GM12878 (cell line): ENCODE measurements at regions not wholly inside any gene's neighbourhood (a gene's known extent, or its start where the extent isn't known, plus 50 kb on each side); places are given as distances from the start of the nearest gene placed in this dataset.

Experiments
- ATAC-seq: fragments of 200-7000 bp; cut with Tn5 transposase; 3 replicates; pipeline ENCODE4 v1.9.1; 2020; ENCODE audit warnings: mild to moderate bottlenecking, moderate library complexity
- BruUV-seq: library from RNA; stranded (reverse); fragments of 400-500 nt; replicated peaks from 2 replicates; lab custom pipeline; 2021; lab: Mats Ljungman, UMichigan
- CTCF ChIA-PET: fragments of 300-600 bp; sonication (Branson Sonifier 250); formaldehyde crosslinking; extraction: SDS; loops from one replicate; lab custom pipeline; 2021; ENCODE audit warnings: inconsistent platforms; lab: Yijun Ruan, JAX
- POLR2A ChIA-PET: fragments of 350-600 bp; formaldehyde crosslinking; extraction: SDS; loops from one replicate; lab custom pipeline; 2021; ENCODE audit warnings: inconsistent platforms; lab: Charles Lee
- RAD21 ChIA-PET: fragments of 300-600 bp; sonication (Branson Sonifier 250); formaldehyde crosslinking; loops from one replicate; lab custom pipeline; 2023; ENCODE audit warnings: antibody characterized with exemption; ENCODE audit not compliant: unreplicated experiment; lab: Charles Lee
- SMC1A ChIA-PET: fragments of 300-600 bp; sonication (Branson Sonifier 250); formaldehyde crosslinking; loops from one replicate; lab custom pipeline; 2023; ENCODE audit not compliant: unreplicated experiment, uncharacterized antibody; lab: Charles Lee
- DNase-seq: peaks from one replicate; pipeline ENCODE4 v3.0.0-alpha.2; 2011; ENCODE audit warnings: low read depth, low spot score
- FAIRE-seq: peaks from 3 replicates; lab custom pipeline; 2011; peaks lifted over from hg19 to GRCh38; lab: Jason Lieb, UNC
- H2AFZ ChIP-seq: 2 replicates; pipeline ENCODE4 v1.6.0; 2011; ENCODE audit warnings: low read depth, low read length, control low read depth; ENCODE audit not compliant: control insufficient read depth
- H3K27ac ChIP-seq: 2 replicates; pipeline ENCODE4 v1.5.1; 2011; ENCODE audit warnings: control low read depth; ENCODE audit not compliant: control insufficient read depth, insufficient read depth
- H3K27me3 ChIP-seq, 2 experiments: replicated peaks in 1 of 2; 2 replicates each; pipeline versions ENCODE4 v1.6.0 to v1.6.1; 2011; ENCODE audit warnings: low read length in 1 of 2; ENCODE audit not compliant: control insufficient read depth in 2 of 2, insufficient read depth in 2 of 2
- H3K36me3 ChIP-seq, 2 experiments: 2 replicates each; pipeline ENCODE4 v1.5.1; 2011; ENCODE audit warnings: low read length in 1 of 2; ENCODE audit not compliant: control insufficient read depth in 2 of 2, insufficient read depth in 2 of 2
- H3K4me1 ChIP-seq: 2 replicates; pipeline ENCODE4 v1.6.1; 2011; ENCODE audit warnings: mild to moderate bottlenecking, low read length, moderate library complexity, mixed read lengths; ENCODE audit not compliant: control insufficient read depth, insufficient read depth
- H3K4me2 ChIP-seq: 2 replicates; pipeline ENCODE4 v1.6.0; 2011; ENCODE audit warnings: control low read depth; ENCODE audit not compliant: control insufficient read depth, insufficient read depth
- H3K4me3 ChIP-seq: fragments of 200-600 bp; sonication (generic); 2 replicates; pipeline ENCODE4 v1.5.1; 2016
- H3K79me2 ChIP-seq: 2 replicates; pipeline ENCODE4 v1.6.0; 2011; ENCODE audit warnings: low read length; ENCODE audit not compliant: control insufficient read depth, insufficient read depth
- H3K9ac ChIP-seq: 2 replicates; pipeline ENCODE4 v1.8.0; 2011; ENCODE audit warnings: low read length, control low read depth, mixed read lengths; ENCODE audit not compliant: control insufficient read depth, insufficient read depth
- H3K9me3 ChIP-seq: replicated peaks from 3 replicates; pipeline ENCODE4 v1.5.1; 2011; ENCODE audit warnings: mild to moderate bottlenecking, low read length; ENCODE audit not compliant: control insufficient read depth, insufficient read depth
- H4K20me1 ChIP-seq: 2 replicates; pipeline ENCODE4 v1.6.0; 2011; ENCODE audit not compliant: control insufficient read depth, insufficient read depth
- BCLAF1 ChIP-seq: fragments of 450-650 bp; IDR thresholded peaks from 2 replicates; pipeline ENCODE4 v1.6.1; 2017; ENCODE audit warnings: antibody characterized with exemption, mild to moderate bottlenecking, moderate library complexity
- CBX5 ChIP-seq: sonication (generic); IDR thresholded peaks from 2 replicates; pipeline ENCODE4 v1.6.1; 2016; ENCODE audit warnings: low read depth, moderate library complexity, mild to moderate bottlenecking, inconsistent platforms
- DPF2 ChIP-seq: fragments of 450-650 bp; IDR thresholded peaks from 2 replicates; pipeline ENCODE4 v1.6.1; 2017; ENCODE audit warnings: mild to moderate bottlenecking
- GABPA ChIP-seq: IDR thresholded peaks from 2 replicates; pipeline ENCODE4 v1.6.1; 2014; ENCODE audit warnings: antibody characterized with exemption, low read depth, mild to moderate bottlenecking, inconsistent platforms
- MEF2B ChIP-seq: fragments of 450-650 bp; IDR thresholded peaks from 2 replicates; pipeline ENCODE4 v1.6.1; 2018; ENCODE audit warnings: mild to moderate bottlenecking, moderate library complexity; ENCODE audit not compliant: partially characterized antibody, poor library complexity, severe bottlenecking
- NFIC ChIP-seq: IDR thresholded peaks from 2 replicates; pipeline ENCODE4 v1.6.1; 2012; ENCODE audit warnings: low read depth, mild to moderate bottlenecking, inconsistent platforms, low read length, moderate library complexity
- NFXL1 ChIP-seq: fragments of 450-650 bp; IDR thresholded peaks from 2 replicates; pipeline ENCODE4 v1.6.1; 2017; ENCODE audit warnings: antibody characterized with exemption, mild to moderate bottlenecking, borderline replicate concordance
- NFYB ChIP-seq: IDR thresholded peaks from 2 replicates; pipeline ENCODE4 v1.6.1; 2011; ENCODE audit warnings: low read depth, mild to moderate bottlenecking, low read length, improper control_type of control experiment, moderate library complexity; ENCODE audit not compliant: insufficient read depth
- RAD51 ChIP-seq: fragments of 450-650 bp; IDR thresholded peaks from 2 replicates; pipeline ENCODE4 v1.6.1; 2016; ENCODE audit warnings: moderate library complexity, mild to moderate bottlenecking, inconsistent platforms
- REST ChIP-seq: IDR thresholded peaks from 2 replicates; pipeline ENCODE4 v1.6.1; 2012; ENCODE audit warnings: mild to moderate bottlenecking, low read depth, low read length
- TCF3 ChIP-seq: IDR thresholded peaks from 2 replicates; pipeline ENCODE4 v1.6.1; 2012; ENCODE audit warnings: low read depth, mild to moderate bottlenecking, low read length, borderline replicate concordance; ENCODE audit not compliant: insufficient read depth
- USF1 ChIP-seq: IDR thresholded peaks from 2 replicates; pipeline ENCODE4 v1.6.1; 2011; ENCODE audit warnings: borderline replicate concordance, low read depth, mild to moderate bottlenecking, moderate library complexity, mixed read lengths, low read length; ENCODE audit not compliant: insufficient read depth; ENCODE audit errors: extremely low read length
- USF2 ChIP-seq: IDR thresholded peaks from 2 replicates; pipeline ENCODE4 v1.6.1; 2011; ENCODE audit warnings: low read depth, low read length, improper control_type of control experiment, borderline replicate concordance
- ZBED1 ChIP-seq: IDR thresholded peaks from 2 replicates; pipeline ENCODE4 v1.6.1; 2016; ENCODE audit warnings: borderline replicate concordance
- WGBS: methylation state at CpG from one replicate; pipeline ENCODE4 v1.1.6; 2016; ENCODE audit warnings: low lambda C conversion rate; ENCODE audit not compliant: insufficient replicate concordance, insufficient coverage; ENCODE audit errors: missing lambda C conversion rate; 5-methylcytosine and 5-hydroxymethylcytosine counted together
- in situ Hi-C: fragments of 300-500 bp; cut with MboI; formaldehyde crosslinking; loops from 9 replicates; pipeline ENCODE4 v1.14.3; 2018; ENCODE audit warnings: mixed read lengths
- intact Hi-C: fragments of 100-400 bp; cut with micrococcal nuclease; formaldehyde crosslinking; loops from one replicate; pipeline ENCODE4 v1.14.2; 2022; ENCODE audit not compliant: unreplicated experiment

- TF ChIP-seq RAD51 (no peak), REST (no peak), NFYB (no peak), USF2 (no peak), GABPA (no peak), DPF2 (no peak), CBX5 (no peak)
Measured at GRCh38 chr12:92021666-92022035, 124.0 kb downstream of the BTG1 start (continued).

GRCh38 chr12:92020983-92021665, 124.5 kb downstream of the BTG1 start:
- no peaks in the 10 kb centered on the region for H3K4me1 ChIP-seq
- no TSS peak for BruUV-seq
- no peaks in the 10 kb centered on the region for H3K27me3 ChIP-seq
- H3K4me2 ChIP-seq = no peak overlapping the region
- H3K27ac ChIP-seq = no peak overlapping the region
- no peaks in the 10 kb centered on the region for H4K20me1 ChIP-seq
- no peaks in the 10 kb centered on the region for H3K79me2 ChIP-seq
- 64% methylated on average over 6 of the region's 6 CpGs for WGBS
- intact Hi-C loops (no loop called here), in situ Hi-C loops (no loop called here)
- no peak for FAIRE-seq
- no peak for DNase-seq
- no peaks in the 10 kb centered on the region; the same call in 2 of the 3 replicates for H3K9me3 ChIP-seq
- H2AFZ ChIP-seq = no peak overlapping the region
- POLR2A ChIA-PET = no interaction called here
- ATAC-seq = no peak
- CTCF ChIA-PET = interaction anchor here (0.9 to 2.7 kb wide), 3 partner anchors 10 to 127 kb away, joined by 3 to 10 read pairs (median 5); no protein-coding TSS in a partner anchor
- no peaks in the 10 kb centered on the region for H3K36me3 ChIP-seq
- no peak overlapping the region for H3K9ac ChIP-seq
- RAD21 ChIA-PET = no interaction called here
- no peak overlapping the region for H3K4me3 ChIP-seq
- SMC1A ChIA-PET = interaction anchor here (1.1 to 1.6 kb wide), 4 partner anchors 9 to 117 kb away, joined by 4 to 9 read pairs (median 4); no protein-coding TSS in a partner anchor
- TF ChIP-seq USF1 (no peak), TCF3 (no peak), ZBED1 (no peak), BCLAF1 (no peak), NFIC (no peak), MEF2B (no peak), NFXL1 (no peak)
